ENCODE measurements at regions not wholly inside any gene's neighbourhood (a gene's known extent, or its start where the extent isn't known, plus 50 kb on each side); places are given as distances from the start of the nearest gene placed in this dataset.

DNA sequence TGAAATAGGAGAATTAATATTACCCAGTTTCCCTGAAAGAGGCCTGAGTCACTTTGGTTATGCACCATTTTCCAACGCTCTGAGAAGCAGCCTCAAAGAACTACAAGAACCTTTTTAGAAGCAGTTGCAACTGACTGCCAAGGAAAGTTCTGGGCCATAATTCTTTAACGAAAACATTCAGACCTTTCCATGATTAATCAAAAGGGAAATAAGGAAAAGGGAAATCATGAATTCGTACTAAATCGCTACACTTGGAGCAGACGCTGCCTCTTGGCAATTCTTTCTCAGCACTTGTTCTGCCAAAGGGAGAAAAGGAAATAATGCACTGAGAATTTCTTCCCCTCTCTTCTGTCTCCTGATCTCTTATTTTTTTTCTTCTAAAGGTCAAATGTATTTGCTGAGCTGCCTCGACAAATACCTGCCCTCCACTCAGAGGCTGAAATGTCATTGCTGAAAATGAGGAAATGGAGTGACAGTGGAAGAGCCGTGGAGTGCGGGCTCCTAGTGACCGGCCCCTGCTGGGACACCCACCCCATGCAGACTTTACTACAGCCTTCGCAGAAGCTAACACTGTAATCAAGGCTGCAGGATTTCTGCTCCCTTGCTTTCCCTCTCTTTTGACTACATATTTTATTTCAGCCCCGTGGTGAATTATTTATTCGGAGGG is 67.9 kb upstream of the GALNT2 start:
- TF ChIP-seq EZH2 (IDR thresholded peaks at IDR 0.05; ENCODE audit: low read length, unreplicated experiment): no peak
- TF ChIP-seq, protein P1, sequence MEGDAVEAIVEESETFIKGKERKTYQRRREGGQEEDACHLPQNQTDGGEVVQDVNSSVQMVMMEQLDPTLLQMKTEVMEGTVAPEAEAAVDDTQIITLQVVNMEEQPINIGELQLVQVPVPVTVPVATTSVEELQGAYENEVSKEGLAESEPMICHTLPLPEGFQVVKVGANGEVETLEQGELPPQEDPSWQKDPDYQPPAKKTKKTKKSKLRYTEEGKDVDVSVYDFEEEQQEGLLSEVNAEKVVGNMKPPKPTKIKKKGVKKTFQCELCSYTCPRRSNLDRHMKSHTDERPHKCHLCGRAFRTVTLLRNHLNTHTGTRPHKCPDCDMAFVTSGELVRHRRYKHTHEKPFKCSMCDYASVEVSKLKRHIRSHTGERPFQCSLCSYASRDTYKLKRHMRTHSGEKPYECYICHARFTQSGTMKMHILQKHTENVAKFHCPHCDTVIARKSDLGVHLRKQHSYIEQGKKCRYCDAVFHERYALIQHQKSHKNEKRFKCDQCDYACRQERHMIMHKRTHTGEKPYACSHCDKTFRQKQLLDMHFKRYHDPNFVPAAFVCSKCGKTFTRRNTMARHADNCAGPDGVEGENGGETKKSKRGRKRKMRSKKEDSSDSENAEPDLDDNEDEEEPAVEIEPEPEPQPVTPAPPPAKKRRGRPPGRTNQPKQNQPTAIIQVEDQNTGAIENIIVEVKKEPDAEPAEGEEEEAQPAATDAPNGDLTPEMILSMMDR (conservative IDR thresholded peaks at IDR 0.05; ENCODE audit: low read depth, low read length): no peak
